GM12892 (cell line): ENCODE measurements at regions not wholly inside any gene's neighbourhood (a gene's known extent, or its start where the extent isn't known, plus 50 kb on each side); places are given as distances from the start of the nearest gene placed in this dataset.

Experiments used
- POLR2A ChIP-seq: IDR thresholded peaks from 2 replicates; pipeline ENCODE4 v1.6.1; 2011; ENCODE audit warnings: low read depth, low read length, control low read depth
- POLR2AphosphoS5 ChIP-seq: IDR thresholded peaks from 2 replicates; pipeline ENCODE4 v1.6.1; 2011; ENCODE audit warnings: low read depth, low read length, control low read depth
- TAF1 ChIP-seq: IDR thresholded peaks from 2 replicates; pipeline ENCODE4 v1.6.1; 2011; ENCODE audit warnings: low read depth, mild to moderate bottlenecking, control low read depth, low read length, borderline replicate concordance

DNA sequence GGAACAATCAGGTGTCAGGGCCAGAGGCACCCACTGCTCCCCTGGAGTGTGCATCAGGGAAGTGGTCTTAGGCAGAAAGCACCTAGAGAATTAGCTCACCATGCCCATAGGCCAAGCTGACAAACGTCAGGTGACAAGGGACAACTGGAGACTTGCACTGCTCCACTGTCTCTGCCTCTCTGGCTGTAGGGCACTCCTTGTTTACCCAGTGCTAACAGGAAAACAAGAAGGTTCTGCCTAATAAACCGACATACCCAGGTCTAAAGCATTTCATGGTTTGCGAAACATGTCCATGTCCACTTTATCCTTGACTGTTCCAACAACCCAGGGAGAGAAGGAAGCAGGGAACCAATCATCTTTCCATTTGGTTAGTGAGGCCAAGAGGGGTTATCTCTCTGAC is 92.5 kb upstream of the MAMLD1 start:
- TF ChIP-seq POLR2A (no peak), POLR2AphosphoS5 (no peak), TAF1 (no peak)
